KG1 (cell line): ENCODE measurements at regions not wholly inside any gene's neighbourhood (a gene's known extent, or its start where the extent isn't known, plus 50 kb on each side); places are given as distances from the start of the nearest gene placed in this dataset.

ENCODE experiments used
- DNase-seq: peaks from one replicate; lab custom pipeline; 2025; lab: John Stamatoyannopoulos, UW

GRCh38 chr3:124600765-124601164, 129.5 kb upstream of the UMPS start:
- DNase-seq: no peak

GRCh38 chr3:124601190-124601589, 129.1 kb upstream of the UMPS start:
- no peak for DNase-seq

- no peak for DNase-seq
Observed at GRCh38 chr3:124602980-124603627, 127.1 kb upstream of the UMPS start.

- DNase-seq: no peak
Observed at GRCh38 chr3:124605781-124606579, 124.3 kb upstream of the UMPS start.

- DNase-seq: no peak
Observed at GRCh38 chr3:124607163-124607562, 123.1 kb upstream of the UMPS start.

GRCh38 chr3:124609402-124609801, 120.8 kb upstream of the UMPS start:
- DNase-seq: no peak

GRCh38 chr3:124610130-124610529, 120.1 kb upstream of the UMPS start:
- no peak for DNase-seq

- no peak for DNase-seq
Observed at GRCh38 chr3:124611520-124611919, 118.7 kb upstream of the UMPS start.

- DNase-seq: no peak
Observed at GRCh38 chr3:124615896-124616543, 114.2 kb upstream of the UMPS start.

GRCh38 chr3:124617177-124617576, 113.1 kb upstream of the UMPS start:
- DNase-seq: no peak

- no peak for DNase-seq
Observed at GRCh38 chr3:124619887-124620599, 110.2 kb upstream of the UMPS start.

- peak; percentile 48 for DNase-seq
Observed at GRCh38 chr3:124620600-124621063, 109.6 kb upstream of the UMPS start.

- no peak for DNase-seq
Observed at GRCh38 chr3:124621498-124621897, 108.8 kb upstream of the UMPS start.

- no peak for DNase-seq
Observed at GRCh38 chr3:124625074-124625473, 105.2 kb upstream of the UMPS start.

- DNase-seq: no peak
Observed at GRCh38 chr3:124627501-124627908, 102.7 kb upstream of the UMPS start.

- DNase-seq: no peak
Observed at GRCh38 chr3:124628863-124629262, 101.4 kb upstream of the UMPS start.

GRCh38 chr3:124629497-124629896, 100.8 kb upstream of the UMPS start:
- no peak for DNase-seq

- no peak for DNase-seq
Observed at GRCh38 chr3:124630960-124631359, 99.3 kb upstream of the UMPS start.

GRCh38 chr3:124631727-124632126, 98.5 kb upstream of the UMPS start:
- DNase-seq: no peak

- no peak for DNase-seq
Observed at GRCh38 chr3:124632566-124633140, 97.6 kb upstream of the UMPS start.

- DNase-seq: no peak
Observed at GRCh38 chr3:124633524-124633923, 96.7 kb upstream of the UMPS start.
